ENCODE measurements at regions not wholly inside any gene's neighbourhood (a gene's known extent, or its start where the extent isn't known, plus 50 kb on each side); places are given as distances from the start of the nearest gene placed in this dataset.
"Not testable (repeated sequence)": the region's sequence is repeated elsewhere in the genome, so short reads cannot be mapped to it uniquely, and the experiment has no call there.

DNA sequence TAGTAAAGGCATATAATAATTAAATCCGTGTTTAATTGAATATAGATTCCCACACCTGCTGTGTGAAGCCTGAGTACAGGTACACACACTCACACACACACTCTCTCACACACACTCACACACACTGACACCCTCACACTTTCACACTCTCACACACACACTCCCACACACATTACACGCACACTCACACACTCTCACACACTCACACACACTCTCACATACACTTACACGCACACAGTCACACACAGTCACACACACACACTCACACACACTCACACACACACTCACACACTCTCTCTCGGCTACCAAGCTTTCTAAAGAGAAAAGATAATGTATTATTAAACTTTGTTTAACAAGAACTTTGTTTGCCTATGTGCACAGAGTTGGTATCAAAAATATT is 195.1 kb upstream of the CTNND2 start:
- no peak for FAIRE-seq

DNA sequence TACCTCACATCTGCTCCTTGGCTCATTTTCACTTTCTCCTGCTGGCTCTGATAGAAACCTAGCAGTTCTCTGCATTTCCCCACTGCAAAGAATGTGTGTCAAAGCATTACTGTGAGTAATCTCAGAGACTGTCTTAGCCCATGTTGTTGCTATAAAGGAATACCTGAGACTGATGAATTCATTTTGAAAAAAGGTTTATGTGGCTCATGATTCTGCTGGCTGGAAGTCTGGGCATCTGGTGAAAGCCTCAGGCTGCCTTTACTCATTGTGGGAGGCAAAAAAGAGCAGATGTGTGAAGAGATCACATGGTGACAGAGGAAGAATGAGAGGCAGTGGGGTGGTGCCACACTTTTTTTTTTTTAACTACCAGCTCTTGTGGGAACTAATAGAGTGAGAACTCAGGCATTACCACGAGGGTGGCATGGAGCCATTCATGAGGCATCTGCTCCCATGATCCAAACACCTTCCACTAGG is 191.6 kb upstream of the CTNND2 start:
- no peak for FAIRE-seq

DNA sequence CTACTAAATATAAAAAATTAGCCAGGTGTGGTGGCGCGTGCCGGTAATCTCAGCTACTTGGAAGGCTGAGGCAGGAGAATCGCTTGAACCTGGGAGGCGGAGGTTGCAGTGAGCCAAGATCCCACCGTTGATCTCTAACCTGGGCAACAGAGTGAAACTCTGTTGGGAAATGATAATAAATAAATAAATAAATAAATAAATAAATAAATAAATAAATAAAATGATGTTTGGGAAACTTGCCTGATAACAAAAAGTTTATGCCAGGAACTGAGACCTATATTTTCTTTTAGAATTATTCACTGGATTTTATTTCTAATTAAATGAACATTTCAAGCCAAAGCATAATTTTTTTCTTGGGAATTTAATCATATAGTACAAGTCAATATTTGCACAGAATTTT is 189.3 kb upstream of the CTNND2 start:
- no peak for FAIRE-seq

DNA sequence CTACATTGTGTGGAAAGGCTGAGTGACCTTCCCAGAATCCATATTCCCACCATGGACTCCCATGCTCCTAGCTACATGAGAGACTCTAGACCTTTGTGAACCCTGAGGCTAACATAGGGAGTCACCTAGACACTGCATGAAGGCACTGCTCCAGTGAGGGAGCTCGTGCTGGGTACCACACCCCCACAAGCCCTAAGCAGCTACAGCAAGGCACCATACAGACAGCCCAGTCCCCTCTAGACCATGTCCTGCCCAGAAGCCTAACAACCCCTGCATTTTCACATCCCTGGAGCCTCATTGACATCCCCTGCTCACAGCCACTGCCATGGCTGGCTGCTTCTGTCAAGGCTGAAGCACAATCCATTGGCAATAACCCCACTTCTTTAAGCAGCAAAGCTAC is 176.5 kb upstream of the CTNND2 start:
- no peak for FAIRE-seq

DNA sequence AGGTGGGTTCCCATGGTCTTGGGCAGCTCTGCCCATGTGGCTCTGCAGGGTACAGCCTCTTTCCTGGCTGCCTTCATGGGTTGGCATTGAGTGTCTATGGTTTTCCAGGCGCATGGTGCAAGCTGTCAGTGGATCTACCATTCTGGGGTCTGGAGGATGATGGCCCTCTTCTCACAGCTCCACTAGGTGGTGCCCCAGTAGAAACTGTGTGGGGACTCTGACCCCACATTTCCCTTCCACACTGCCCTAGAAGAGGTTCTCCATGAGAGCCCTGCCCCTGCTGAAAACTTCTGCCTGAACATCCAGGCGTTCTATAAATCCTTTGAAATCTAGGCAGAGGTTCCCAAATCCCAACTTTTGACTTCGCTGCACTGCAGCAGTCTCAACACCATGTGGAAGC is 174.0 kb upstream of the CTNND2 start:
- FAIRE-seq = not testable (repeated sequence)

DNA sequence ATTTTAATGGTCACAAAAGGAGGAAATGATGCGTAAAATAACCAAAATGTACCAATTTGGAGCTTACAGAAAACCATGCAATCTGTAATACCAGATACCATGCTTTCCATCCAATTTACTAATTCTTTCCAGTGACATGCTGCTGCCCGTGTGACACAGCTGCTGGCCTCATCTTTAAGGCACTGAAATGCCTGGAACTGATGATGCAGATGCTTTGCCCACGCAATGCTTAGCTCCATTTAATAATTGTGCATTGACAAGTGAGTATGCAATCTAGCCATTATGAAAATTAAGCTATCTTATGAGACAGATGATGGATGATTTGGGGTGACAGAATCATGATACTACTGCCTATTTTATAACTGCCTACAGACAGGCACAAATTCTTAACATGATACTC is 169.2 kb upstream of the CTNND2 start:
- FAIRE-seq = no peak

DNA sequence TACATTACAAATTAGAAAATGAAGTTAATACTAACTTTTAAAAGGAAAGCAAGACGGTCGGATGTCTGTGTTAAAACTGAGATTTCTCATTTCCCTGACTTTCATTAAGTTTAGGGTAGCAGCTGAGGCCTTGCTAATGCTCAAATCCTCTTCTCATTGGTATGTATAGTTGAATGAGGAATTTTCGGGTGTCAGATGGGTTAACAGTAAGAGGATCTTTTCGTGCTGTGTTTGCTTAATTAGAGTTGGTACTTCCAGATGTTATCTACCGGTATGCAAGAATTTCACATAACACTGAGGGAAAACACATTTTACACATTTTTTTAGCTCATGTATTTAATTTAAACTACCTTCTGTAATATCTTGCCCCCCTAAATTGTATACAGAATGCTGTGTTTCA is 168.2 kb upstream of the CTNND2 start:
- no peak for FAIRE-seq

DNA sequence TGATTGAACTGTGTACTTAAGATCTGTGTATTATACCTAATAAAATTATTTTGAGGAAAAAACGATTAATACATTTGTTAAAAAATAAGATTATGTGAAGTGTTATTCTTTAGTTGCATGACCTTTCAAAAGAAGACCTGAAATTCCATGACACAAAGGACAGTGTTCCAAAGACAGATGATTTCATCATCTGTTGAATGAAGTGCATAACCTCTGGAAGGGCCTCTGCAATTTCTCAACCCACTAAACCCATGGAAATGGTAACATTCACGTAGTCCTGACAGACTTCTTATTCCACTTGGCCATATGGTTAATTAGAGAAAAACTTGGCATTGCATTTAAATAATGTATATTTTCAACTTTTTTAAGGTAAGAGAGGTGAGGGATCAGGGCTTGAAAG is 167.2 kb upstream of the CTNND2 start:
- FAIRE-seq = no peak

DNA sequence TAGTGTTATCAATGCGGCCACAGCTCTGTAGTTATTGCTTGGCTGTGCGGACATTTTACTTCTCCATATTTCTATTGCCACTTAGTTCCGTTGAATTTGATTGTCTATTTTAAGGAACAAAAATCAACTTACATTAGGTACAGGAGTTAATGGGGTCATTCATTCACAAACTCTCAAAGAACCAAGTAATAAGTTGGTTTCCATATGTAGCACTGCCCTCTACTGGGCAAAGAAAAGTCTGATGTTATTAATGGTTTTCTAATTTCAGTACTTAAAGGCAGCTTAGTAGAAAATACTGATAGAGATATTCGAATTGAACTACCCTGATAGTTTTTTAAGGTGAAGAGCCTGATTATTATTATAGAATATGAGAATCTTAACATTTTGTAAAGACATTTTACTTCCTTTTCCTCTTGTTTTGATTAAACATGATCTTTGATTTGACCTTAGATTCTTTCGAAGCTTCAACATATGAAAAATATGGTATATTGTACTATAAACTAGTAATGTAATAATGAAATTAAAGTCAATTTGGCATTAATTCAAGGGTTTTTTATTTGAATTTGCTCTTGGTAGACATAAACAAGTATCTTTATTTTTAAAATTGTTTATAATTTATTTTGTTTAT is 119.5 kb upstream of the CTNND2 start:
- no peak for FAIRE-seq

DNA sequence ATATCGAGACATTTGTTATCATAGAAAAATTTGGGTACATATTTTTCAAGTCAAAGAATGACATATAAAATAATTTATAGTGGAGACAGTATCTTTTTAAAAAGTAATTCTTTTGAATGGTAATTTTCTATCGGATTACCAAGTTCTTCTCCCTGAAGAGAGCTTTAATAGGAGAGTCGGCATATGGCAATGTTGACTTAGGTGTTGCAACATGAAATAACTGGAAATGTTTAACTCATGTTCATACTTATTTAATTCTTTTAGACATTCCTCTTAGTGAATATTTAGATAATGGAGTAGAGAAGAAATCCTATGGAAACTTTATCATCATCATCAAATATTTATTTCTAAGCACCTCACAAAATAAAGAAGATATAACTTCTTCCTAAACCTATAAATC is 118.2 kb upstream of the CTNND2 start:
- FAIRE-seq = no peak

DNA sequence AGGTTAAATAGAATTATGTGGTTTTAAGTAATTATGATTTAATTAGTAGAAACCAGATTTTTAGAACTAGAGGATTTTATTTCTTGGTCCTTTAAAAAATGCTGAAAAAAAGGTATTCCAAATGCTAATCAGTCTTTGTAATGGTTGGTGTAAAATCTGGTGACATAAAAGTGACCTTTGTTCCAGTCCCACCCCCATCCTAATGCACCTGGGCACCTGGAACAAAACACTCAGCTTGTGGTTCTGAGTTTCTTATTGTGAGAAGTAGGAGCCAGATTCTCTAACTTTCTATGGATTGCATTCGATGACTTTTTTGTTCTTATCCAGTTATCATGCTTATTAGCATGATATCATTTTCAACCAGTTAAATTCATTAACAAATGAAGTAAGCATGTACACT is 115.1 kb upstream of the CTNND2 start:
- no peak for FAIRE-seq

DNA sequence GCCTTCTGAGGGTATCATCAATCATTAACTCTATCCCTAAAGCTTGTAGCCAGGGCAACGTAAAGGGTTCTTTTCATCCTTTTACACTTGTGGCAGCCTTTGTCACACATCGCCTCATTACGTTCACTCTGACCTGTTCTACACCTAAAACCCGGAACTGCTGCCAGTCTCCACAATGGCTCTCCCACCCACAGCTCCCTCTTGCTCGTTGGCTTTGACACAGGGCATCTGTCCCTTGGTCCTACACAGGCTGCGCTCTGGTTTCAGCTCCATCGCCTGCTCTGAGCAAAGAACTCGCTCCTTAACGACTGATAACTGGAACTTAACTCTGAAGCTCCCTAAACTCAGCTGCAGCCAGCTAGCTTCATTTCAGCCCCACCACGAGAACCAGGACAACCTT is 112.8 kb upstream of the CTNND2 start:
- FAIRE-seq = no peak

DNA sequence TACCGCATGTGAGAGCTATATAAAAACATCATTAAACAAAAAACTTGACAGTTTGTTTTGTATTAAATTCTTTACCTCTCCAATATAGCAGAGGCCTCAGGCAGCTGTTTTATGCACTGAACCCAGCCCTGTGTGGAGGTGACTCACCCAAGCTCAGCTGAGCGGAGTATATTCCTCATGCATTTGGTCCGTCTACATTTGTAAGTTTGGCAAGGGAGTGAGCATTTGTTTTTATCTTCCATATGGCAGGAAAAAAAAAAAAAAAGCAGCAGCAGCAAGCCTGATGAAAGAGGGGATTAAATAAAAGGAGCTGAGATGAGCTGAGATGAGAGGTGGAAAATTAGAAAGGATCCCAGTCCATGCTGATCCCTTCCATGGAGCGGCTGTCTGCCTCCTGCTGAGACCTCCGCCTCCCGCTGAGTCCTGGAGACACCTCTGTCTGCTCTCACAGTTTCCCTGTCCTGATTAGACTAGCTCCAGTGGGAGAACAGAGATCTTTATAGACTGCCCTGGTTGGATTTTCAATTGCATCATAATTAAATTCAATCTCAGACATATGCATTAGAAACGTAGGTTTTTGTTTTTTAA is 112.0 kb upstream of the CTNND2 start:
- FAIRE-seq = no peak

DNA sequence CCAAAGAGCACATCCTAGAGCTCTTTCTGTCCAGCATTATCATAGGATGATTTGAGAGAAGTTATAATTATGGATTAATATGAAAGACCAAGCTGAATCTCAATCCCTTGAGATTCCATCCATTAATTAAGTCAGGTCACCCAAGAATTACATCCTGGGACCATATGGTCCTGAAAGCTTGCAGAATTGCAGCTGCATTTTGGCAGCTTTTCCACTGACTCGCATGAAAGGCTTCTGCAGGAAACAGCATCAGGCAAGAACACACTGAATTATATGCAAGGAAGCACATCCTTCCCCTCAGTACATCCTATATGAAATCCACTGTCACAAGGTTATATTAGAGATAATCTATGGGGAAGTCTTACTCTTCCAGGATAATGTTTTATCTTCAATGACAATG is 109.1 kb upstream of the CTNND2 start:
- no peak for FAIRE-seq

DNA sequence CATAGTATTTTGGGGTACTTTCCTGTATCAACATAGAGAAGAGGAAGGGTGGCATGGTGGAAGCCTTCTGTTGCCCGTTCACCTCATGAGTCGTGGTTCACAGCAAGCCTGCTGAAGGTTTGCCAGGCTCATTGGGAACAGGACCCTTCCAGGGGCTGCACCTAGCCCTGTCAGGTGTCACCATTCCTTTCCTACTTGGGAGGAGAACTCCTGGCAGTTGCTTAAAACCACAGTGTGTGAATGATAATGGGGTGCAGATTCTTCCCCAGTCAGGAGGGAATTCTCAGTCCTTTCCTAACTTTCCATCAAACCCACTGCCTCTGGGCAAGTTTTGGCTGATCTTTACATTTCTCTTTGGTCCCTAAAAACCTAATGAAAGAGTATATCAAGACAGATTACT is 99.4 kb upstream of the CTNND2 start:
- FAIRE-seq = no peak

DNA sequence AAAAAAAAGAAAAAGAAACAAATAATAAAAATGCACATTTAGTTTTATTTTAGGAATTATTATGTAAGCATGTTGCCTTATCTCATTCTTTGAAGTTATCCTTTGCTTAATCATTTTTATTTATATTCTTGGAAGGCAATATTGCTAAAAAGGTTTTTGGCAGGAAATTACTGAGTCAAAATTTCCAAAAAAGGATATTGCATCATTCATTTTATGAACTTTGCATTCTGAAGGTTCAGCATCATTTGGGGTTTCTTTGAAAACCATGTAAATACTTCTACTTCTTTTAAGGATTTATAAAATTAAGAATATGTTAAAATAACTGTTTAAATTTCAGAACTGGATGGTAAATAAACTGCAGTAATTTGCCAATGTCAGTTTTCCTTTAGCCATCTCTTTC is 94.2 kb upstream of the CTNND2 start:
- no peak for FAIRE-seq

DNA sequence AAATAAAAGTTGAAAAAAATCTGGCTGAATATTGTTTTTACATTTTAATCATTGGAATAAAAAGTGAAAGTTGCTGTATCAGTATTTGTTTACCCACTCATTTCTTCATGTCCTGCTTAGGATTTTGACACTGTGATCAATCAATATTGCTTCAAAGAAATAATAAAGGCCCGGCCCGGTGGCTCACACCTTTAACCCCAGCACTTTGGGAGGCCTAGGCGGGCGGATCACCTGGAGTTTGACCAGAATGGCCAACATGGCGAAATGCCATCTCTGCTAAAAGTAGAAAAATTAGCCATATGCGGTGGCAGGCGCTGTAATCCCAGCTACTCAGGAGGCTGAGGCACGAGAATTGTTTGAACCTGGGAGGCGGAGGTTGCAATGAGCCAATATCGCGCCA is 93.7 kb upstream of the CTNND2 start:
- FAIRE-seq = no peak

DNA sequence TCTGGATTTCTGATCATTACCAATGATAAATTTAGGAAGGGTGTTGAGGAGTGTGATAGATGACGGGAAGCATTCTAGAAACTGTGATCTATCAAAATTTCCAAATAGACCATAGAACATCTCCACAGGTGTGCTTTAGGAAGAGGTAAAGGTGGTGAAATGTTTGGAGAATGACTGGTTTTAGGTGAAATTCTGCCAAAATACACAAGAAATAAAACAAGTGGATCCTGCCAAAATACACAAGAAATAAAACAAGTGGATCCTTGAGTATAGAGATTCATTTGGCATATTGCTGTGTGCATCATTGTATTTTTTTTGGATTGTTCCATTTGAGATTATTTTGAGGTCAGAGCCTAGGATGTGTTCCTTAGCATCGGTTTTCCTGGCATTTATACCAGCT is 88.3 kb upstream of the CTNND2 start:
- no peak for FAIRE-seq

DNA sequence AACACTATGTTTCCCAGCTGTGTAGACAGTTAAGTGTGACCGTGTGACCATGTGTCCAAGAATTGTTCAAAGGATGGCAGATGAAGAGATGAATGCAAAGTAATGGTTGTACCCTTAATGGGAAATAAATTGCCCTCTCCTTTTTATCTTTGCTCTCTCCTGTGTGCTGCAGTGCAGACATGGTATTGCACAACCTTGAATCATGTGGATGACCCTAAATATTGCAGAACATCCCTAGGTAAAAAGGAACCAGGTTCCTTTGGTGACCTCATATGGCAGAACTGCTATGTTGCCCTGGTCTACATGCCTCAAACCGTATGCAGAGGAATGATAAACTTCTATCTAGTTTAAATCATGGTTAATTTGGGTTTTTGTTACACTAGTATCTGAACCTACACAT is 81.7 kb upstream of the CTNND2 start:
- FAIRE-seq = no peak

DNA sequence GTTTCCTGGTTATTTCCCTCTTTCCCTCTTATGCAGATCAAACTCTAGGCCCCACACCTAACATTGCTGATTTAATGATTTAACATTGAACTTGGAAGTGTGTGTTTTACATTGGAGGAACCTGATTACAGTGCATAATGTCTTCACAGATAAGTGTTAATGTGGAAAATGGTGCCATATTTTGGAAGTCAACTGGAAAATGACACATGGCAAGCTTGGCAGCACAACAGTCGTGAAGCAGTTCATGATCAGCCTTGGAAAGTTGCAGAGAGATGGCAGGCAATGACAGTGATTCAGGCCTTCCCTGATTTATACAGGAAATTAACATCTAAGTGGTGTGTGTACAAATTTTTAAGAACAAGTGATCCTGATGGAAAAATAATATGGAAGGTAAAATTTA is 80.0 kb upstream of the CTNND2 start:
- no peak for FAIRE-seq

DNA sequence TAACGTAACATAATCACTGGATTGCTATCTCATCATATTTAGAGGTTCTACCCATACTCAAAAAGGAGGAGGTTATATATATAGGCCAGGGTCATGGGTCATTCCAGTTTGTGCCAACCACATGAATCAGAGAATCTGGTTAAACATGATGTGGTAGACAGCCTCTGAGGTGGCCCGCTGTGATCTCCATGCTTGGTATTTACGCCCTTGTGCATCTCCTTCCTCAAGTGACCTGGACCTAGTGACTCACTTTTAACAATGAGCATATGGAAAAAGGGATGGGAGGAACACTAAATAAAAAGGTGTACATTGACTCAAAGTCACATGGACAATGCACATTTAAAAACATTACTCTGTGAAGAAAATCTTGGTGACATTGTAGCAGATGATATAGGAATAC is 77.7 kb upstream of the CTNND2 start:
- no peak for FAIRE-seq

DNA sequence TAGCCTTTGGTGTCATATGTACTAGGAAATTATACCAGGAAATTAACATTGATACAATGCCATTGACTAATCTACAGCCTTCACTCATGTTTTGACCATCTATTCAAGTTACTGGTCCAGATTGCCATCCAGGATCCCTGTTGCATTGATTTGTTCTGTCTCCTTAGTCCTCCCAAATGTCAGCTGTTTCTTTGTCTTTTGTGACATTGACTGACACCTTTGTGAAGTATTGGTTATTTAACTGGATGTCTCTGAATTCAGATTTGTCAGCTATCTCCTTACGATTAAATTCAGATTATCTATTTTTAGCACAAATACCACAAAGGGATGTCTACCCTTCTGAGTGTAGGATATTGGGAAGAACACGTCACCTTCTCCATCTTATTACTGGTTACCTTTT is 73.7 kb upstream of the CTNND2 start:
- FAIRE-seq = no peak

DNA sequence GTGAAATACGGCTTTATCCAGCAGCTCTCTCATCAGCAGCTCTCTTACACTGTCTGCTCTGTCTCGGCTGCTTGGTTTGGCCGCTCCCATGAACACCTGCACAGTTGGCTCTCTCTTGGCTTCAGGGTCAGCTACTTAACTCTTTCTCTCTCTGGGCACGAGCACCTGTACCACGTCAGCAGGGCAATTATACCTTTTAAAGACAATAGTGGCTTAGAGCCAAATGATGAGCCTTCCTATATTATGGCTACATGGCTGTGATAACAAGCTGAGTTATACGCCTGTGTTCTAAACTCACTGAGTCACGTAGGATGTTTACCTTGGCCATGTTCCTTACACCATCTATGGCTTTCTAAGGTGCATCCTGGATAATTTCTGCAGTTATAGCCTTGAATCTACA is 69.2 kb upstream of the CTNND2 start:
- no peak for FAIRE-seq

DNA sequence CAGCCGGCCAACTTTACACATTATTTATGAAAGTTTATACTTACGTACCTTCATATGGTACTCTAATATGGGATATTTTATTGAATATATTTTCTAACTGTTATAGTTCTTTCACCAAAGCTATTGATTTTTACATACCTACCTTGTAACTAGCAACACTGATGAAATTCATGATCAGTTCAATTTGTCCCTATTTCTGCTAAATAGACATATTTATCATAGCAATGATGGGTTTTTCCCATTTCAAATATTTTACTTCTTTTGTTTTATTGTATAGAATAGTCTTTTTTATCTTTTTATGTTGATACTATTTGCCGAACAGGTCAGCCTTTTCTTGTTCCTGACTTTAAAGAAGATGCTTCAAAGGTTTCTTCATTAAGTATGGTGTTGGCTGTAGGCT is 59.0 kb upstream of the CTNND2 start:
- no peak for FAIRE-seq

DNA sequence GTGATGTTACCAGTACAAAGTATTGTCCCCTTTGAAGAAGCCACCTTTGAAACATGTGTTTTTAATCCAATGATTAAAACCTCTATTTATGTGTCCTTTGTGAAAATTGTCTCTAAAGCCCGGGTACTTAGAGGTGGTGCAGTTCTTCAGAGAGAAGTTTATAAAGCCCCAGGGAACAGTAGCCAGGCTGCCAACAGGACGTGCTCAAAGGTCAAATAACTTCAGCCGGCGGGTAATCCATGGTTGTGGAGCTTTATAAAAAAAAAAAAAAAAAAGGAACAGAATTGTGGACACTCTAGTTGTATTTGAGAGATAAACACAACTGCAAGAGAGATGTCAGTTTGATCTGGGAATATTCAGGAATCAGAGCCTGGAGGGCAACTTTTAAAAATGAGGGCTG is 57.9 kb upstream of the CTNND2 start:
- FAIRE-seq = no peak

Measured in colon (tissue), 2 donors.